ENCODE measurements at regions not wholly inside any gene's neighbourhood (a gene's known extent, or its start where the extent isn't known, plus 50 kb on each side); places are given as distances from the start of the nearest gene placed in this dataset.
A peak's percentile ranks its signal among the peaks of the same experiment; 100 is the strongest.
"Not testable (repeated sequence)": the region's sequence is repeated elsewhere in the genome, so short reads cannot be mapped to it uniquely, and the experiment has no call there.

DNA sequence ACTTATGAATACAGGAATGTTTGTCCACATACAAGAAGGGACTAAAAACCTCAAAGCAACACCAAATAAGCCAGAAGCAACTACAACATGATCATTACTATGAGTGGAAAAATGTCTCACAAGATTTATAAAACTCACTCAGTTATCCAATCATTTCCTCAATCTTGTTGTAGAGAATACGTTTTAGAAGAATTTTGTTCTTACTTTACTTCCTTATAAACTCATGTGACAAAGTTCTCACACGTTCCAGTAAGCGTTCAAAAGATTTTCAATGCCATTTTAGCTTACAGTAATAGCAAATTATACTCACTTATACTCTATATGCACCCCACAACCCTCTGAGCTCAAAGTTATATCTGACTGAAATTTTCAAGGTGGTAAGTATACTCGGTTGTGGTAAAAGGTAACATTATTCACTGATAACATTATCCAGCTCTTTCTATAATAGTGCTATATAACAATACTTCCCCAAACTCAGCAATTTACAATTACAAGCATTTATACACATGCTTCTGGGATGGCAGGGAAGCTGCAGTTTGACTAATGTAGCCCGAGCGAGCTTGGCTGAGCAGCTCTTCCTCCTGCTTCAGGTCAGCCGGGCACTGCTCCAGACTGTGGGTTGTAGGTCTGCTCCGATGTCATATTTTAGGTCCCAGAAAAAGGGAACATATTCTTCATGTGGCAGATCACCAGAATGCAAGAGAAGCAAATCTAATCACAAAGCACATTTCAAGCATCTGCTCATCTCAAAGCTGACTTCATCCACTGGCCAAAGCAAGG lies 226.3 kb downstream of the RCHY1 start:
- DNase-seq (ENCODE audit: low read depth): no peak

DNA sequence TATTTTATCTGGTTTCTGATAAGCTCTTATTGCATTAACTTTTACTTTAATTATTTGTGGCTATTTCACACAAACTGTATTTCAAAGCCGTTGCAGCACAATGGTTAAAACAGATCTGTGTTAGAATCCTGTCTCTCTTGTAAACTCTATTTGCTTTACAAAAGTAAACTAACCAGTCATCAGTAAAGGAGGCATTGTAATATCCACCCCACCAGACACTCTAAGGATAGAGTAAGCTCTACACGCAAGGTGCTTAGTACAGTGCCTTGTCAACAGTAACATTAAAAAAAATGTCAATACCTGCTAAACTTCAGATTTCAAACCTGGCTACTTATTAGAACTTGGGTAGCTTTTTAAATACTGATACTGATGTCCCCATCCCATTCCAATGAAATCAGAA lies 228.4 kb downstream of the RCHY1 start:
- no peak for DNase-seq (ENCODE audit: low read depth)

DNA sequence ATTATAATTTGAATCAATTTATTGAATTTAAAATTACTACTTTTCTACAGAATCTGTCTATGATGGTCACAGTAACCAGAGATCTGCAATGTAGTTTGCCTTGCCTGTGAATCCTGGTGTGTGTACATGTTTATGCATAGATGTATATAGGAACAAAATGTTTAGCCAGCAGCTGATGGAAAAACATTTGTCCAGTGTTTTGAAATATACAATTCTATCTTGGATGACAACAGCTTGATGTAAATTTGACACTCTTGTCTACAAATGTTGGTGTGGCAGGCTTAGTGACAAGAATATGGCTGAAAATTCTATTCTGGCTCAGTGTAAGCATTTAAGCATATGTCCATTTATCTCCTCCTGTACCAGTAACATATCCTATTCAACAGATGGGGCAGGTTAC lies 229.4 kb downstream of the RCHY1 start:
- no peak for DNase-seq (ENCODE audit: low read depth)

DNA sequence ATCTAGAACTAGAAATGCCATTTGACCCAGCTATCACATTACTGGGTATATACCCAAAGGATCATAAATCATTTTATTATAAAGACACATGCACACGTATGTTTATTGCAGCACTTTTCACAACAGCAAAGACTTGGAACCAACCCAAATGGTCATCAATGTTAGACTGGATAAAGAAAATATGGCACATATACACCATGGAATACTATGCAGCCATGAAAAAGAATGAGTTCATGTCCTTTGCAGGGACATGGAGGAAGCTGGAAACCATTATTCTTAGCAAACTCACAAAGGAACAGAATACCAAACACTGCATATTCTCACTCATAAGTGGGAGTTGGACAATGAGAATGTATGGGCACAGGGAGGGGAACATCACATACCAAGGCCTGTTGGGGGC lies 233.7 kb downstream of the RCHY1 start:
- not testable (repeated sequence) for DNase-seq (ENCODE audit: low read depth)

DNA sequence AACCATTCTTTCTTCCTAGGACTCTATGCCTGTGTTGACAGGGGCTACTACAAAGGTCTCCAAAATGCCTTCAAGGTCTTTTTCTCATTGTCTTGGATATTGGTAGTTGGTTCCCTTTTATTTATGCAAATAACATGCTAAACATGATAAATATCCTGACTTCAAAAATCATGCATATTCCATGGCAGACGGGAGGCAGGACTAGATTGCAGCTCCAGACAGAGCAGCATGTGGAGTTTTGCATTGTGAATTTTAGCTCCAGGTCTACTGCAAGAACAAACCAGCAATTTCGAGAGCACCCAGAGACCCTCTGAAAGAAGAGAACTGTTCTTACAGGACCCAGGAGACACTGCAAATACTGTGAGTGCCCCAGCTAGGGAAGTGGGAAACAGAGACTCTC lies 254.9 kb downstream of the RCHY1 start:
- DNase-seq (ENCODE audit: low read depth): no peak

DNA sequence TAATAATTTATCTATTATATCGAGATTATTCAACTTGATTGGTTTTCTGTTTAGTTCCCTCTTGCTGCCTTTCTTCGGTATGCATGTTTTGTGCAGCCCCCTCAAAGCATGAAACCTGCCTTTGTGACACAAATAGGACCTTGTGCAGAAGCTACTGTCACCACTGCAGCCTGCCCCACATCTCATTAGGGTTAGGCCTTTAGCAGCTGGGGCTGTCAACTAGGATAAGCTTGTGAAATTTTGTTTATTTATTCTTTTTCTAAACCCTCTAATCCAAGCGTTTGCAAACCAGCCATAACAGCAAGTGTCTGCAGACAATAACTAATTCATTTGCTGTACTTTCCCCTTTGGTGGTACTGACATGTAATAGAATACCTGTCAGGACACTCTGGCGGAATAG lies 258.9 kb downstream of the RCHY1 start:
- DNase-seq (ENCODE audit: low read depth): no peak

DNA sequence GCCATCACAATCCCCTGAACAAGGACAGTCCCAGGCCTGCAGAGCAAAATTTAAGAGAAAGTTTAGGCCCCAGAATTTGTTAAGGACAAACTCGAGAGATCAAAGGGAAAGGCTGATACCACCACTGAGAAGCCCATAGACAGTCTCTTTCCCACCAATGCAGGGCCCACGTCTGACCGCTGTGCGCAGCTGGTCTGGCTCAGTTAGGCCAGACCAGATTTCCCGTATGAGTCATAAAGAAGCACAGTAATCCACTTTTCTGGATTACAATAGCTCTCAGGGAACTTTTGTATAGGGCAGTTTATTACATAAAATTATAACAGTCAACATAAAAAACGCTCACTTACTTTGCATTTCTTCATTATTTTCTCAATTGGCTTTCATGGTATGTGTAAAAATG lies 259.5 kb downstream of the RCHY1 start:
- peak; percentile 2 for DNase-seq (ENCODE audit: low read depth)

DNA sequence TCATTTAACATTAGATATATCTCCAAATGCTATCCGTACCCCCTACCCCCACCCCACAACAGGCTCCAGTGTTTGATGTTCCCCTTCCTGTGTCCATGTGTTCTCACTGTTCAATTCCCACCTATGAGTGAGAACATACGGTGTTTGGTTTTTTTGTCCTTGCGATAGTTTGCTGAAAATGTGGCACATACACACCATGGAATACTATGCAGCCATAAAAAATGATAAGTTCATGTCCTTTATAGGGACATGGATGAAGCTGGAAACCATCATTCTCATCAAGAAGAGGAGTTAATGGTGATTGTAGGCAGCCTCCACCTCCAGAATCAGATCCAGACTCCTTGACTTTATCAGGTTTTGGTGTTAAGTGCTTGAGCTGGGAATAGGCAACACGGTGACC lies 261.1 kb downstream of the RCHY1 start:
- DNase-seq (ENCODE audit: low read depth): not testable (repeated sequence)

DNA sequence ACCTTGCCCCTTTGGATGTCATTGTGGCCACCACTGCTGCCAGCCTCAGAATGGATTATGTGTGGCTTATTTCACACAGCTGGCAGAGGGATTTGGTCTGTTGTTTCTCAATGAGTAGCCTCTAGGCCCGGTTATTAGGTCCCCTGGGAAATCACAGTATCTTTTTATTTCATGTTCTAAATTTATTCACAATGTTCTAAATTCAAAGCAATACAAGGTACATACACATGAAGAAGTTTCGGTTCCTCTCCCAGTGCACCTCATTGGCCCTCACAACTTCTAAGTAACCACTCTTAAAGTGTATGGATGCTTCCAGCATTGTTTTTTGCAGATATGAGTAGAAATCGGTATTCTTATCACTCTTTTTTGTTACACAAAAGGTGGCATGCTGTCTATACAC lies 262.7 kb downstream of the RCHY1 start:
- DNase-seq (ENCODE audit: low read depth): no peak

DNA sequence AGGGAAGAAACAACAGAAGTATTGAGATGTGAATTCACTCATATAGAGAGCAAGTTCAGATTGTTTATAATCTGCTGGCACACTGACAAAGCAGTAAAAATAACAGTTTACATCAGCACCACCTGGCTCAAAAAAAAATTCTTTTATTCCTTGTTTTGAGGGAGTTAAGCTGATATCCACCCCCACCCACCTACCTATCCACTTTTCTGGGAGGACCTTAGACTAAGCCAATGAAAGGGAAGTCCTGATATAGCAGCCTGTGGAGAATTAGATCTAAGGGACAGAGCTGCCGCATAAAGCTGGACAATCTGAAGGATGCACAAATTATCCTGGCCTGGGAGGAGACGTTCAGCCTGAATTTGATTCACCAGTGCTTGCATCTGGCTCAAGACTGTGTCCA lies 264.5 kb downstream of the RCHY1 start:
- DNase-seq (ENCODE audit: low read depth): no peak

DNA sequence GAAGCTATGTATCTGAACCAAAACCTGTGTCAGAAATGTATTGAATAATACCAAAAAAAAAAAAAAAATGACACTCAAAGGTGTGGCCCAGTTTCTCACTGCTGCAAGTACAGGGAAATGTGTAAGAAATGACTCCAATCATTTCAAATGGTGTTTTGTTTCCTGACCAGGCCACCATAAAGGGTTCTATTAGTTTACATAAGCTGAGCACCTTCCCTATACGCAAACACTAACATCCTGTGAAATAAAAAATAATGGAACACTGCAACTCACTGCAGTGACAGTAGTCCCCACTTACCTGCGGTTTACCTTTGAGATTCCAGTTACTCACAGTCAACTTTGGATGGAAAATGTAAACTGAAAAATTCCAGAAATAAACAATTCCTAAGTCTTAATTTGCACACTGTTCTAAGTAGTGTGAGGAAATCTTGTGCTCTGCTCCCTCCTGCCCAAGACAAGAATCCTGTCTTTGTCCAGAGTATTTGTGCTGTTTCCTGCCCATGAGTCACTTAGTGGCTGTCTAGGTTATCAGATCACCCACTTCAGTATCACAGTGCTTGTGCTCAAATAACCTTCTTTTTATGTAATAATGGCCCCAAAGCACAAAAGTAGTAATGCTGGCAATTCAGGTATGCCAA lies 265.3 kb downstream of the RCHY1 start:
- peak; percentile 2 for DNase-seq (ENCODE audit: low read depth)

DNA sequence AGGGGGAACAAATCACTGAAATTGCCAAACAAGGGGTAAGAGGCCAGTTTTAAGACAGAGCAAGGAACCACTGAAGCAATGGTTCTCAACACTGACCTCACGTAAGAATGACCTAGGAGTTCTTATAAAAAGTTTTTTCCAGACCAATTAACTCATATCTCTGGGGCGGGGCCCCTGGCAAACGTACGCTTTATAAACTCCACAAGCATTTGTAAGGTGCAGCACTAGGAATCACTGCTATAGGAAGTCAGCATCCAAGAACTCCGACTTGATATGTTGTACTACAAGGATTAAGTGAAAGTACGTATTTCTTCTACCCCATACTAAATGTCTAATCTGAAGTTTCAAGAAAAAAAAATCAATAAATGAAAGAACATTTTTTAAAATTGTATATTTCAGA lies 269.9 kb downstream of the RCHY1 start:
- no peak for DNase-seq (ENCODE audit: low read depth)

DNA sequence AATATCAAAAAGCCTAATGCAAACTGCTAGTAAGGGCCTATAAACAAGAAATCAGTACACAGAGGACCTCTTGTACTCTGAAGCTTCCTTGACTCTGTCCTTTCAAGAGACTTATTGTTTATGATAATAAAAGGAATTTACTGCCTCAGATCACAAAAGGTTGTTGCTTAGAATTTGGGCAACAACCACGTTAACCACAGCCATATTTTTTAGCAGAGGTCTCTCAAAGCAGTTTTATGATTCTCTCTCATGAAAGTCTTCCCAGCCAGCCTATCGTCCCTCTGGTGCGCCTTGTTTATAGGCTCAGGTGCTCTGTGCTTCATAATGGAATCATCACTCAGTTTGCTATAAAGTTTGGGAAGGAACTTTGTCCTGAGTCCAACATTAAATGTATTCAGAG lies 270.6 kb downstream of the RCHY1 start:
- no peak for DNase-seq (ENCODE audit: low read depth)

DNA sequence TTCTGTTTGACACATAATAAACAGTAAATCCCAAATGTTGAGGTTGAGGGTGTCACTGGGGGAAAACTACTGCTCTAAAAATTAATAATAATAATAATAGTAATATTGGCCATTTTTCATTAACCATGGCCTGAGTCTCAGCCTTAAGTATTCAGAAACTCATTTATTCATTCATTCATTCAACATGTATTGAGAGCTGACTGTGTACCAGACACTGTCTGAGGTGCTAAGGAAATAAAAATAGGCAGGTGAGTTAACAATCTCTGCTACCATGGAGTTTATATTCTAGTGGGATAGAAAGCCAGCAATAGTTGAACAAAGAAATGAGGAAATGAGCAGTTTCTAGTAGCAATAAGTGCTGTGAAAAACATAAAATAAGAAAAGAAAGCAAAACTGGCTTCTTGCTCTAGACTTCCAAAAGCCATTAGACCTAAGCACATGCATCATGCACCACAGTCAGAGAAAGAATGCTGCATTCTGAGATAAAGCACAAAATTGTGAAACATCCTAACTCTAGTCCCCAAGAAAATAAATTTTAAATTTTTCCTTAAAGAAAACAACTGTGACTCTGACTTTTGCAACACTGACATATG lies 278.7 kb downstream of the RCHY1 start:
- no peak for DNase-seq (ENCODE audit: low read depth)

DNA sequence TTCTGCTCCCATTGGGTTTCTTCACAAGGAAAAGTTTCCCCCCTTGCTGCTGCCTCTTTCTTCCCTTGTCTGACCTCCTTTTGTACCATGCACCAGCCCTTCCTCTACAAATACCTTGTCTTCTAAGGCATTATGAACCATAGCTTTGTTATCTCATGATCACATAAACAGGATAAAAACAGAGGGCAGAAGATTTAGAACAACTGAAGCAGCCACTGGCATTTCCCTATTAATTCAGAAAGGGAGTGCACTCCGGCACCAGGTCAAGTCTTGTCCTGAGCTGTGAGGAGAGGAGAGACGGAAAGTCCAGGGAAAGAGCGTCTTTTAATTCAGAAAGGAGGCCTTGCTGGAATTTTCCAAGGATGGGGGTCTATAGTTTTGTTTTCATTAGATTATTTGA lies 281.7 kb downstream of the RCHY1 start:
- DNase-seq (ENCODE audit: low read depth): no peak

DNA sequence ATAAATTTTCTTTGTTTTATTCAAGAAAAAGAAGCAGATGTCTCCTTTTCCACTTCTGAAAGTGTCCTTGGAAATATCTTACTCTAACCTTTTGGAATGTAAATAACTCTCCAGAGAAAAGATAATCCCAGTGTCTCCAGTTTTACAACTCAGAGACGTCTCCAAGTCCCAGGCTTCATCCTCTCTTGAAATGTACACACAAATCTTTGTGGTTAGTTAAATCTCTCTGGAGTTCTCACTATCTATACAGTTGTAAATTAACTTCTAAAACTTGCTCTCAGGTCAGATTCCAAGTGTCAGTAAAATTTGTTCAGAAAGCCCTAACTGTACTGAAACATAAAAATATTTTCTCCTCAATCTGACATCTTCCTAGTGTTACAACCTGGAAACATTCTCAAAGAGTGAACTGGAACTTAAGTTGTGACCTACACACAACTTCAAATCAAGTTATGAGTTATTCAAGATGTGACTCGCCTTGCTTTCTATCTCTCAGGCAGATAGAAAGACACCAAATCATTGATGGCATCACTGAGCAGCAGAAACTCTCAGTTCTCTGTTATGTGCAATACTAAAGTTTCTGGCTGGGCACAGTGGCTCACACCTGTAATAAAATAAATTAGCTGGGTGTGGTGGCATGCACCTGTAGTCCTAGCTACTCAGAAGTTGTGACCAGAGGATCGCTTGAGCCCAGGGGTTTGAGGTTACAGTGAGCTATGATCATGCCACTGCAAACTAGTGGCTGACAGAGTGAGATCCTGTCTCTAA lies 284.2 kb downstream of the RCHY1 start:
- DNase-seq (ENCODE audit: low read depth): no peak

DNA sequence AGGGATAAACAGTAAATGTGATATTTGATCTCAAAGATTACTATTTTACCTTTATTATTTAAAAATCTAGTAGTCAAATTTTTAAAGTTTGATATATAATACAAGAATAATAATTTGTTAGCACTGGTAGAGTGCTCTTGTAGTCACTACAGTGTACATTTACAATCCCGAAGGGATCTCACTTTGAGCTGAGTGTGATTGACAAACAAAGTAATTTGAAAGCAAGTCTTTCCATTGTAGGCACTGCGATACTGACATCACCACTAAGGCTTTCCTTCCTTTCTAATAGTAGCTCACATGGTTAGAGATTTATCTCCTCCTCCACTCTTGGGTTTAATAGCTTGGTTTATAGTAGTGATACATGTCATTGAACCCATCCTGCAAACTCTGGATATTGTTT lies 280.6 kb downstream of the PARM1 start:
- DNase-seq (ENCODE audit: low read depth): no peak

DNA sequence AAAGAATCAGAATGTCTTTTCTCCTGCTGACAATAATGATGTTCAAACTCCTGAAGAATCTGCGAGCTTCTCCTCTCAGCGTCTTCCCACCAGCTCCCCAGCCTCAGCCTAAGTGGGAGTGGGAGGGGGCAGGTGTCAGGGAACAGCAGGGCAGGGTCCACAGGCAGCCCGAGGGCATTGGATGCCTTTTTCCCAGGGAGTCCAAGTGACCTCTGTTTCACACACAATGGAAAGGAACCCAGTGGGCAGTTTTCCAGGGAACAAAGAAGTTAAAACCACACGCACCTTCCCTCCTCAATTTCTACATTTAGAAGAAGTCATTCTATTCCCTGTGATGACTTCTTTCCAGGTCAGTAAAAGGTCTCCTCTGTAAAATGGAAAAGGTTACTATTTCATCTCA lies 278.5 kb downstream of the PARM1 start:
- DNase-seq (ENCODE audit: low read depth): no peak

DNA sequence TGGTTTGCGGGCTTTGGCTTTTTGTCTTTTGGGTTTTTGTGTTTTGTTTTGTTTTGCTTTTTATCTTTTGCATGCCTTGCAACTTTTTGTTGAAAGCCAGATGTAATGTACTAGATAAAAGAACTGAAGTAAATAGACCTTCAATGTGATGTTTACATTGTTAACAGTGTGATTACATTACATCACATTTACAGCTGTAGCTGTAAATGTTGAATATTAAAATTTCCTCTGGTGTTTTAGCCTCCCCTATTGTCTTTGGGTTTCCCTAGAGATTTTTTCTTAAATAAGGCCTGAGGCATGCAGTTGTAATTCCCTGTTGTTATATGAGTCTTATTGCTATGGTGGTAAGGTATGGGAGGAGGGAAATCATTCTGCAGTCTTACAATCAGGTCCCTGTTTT lies 275.0 kb downstream of the PARM1 start:
- no peak for DNase-seq (ENCODE audit: low read depth)

DNA sequence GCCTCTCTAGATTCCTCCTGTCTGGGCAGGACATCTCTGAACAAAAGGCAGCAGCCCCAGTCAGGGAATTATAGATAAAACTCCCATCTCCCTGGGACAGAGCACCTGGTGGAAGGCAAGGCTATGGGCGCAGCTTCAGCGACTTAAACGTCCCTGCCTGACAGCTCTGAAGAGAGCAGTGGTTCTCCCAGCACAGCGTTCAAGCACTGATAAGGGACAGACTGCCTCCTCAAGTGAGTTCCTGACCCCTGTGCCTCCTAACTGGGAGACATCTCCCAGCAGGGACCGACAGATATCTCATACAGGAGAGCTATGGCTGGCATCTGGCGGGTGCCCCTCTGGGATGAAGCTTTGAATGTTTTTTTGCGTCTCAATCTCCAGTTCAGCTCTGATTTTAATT lies 262.2 kb downstream of the PARM1 start:
- DNase-seq (ENCODE audit: low read depth): no peak

DNA sequence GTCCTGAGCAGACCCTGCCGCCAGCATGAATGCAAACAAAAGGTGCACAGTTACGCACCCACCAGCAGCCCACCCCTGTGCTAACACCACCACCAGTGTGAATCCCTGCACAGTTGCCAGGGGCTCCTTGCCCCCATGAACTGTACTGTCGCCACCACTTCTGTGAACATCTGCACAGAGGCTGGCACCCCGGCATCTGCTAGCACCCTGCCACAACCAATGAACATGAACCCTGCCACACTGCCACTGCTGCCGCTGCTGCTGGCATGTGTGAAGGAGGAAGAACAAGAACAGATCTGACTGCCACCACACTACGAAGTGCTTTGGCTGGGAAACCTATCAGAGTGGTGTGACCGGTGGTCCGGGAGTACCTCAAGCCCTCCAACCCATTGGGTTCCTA lies 261.3 kb downstream of the PARM1 start:
- no peak for DNase-seq (ENCODE audit: low read depth)

DNA sequence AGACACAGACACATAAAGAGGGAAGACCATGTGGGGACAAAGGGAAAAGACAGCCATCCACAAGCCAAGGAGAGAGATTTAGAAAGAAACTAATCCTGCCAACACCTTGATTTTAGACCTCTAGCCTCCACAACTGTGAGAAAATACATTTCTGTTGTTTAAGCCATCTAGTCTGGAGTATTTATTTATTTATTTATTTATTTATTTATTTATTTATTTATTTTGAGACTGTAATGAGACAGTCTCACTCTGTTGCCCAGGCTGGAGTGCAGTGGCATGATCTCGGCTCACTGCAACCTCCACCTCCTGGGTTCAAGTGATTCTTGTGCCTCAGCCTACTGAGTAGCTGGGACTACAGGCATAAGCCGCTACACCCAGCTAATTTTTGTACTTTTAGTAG lies 259.3 kb downstream of the PARM1 start:
- not testable (repeated sequence) for DNase-seq (ENCODE audit: low read depth)
